ENCODE measurements at regions not wholly inside any gene's neighbourhood (a gene's known extent, or its start where the extent isn't known, plus 50 kb on each side); places are given as distances from the start of the nearest gene placed in this dataset.

DNA sequence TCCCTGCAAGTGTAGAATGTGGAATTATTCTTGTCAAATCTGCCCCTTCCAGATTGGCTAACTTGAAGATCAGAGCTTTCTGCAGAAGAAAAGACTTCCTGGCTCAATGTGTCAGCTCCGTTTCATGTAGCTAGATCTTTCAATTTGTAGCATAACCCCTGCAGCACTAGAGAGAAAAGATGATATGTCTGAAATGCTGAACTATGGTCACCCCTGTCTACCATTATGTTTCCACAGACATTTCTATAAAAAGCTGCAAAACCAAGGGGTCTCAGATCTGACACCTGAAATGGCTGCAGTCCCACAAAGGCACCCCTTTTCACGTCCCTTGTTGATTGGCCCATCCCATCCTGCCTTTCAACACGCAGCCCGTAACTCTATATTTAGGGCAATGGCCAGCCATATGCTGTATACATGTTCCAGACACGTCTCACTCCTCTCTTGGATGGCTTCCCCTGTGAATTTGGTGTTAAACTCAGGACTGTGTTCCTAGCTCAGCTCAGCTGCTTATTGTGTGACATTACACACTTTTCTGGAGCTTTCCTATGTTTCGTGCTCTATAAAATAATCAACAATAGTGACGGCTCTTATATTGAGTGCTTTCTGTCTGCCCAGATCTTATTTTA lies 648.6 kb upstream of the CELF2 start:
- Mint-ChIP-seq H3K27me3 (no peaks in the 10 kb centered on the region), H3K27ac (no peak overlapping the region), H3K36me3 (ENCODE audit: low read depth) (no peaks in the 10 kb centered on the region), H3K4me1 (ENCODE audit: low read depth) (no peaks in the 10 kb centered on the region), H3K4me3 (no peak overlapping the region), H3K9me3 (no peaks in the 10 kb centered on the region)
- ATAC-seq (no peak), DNase-seq (no peak)
- intact Hi-C loops (cut with micrococcal nuclease) = no loop called here
- POLR2A ChIA-PET = no interaction called here
- CTCF ChIA-PET = no interaction called here
- TF ChIP-seq, protein P1, sequence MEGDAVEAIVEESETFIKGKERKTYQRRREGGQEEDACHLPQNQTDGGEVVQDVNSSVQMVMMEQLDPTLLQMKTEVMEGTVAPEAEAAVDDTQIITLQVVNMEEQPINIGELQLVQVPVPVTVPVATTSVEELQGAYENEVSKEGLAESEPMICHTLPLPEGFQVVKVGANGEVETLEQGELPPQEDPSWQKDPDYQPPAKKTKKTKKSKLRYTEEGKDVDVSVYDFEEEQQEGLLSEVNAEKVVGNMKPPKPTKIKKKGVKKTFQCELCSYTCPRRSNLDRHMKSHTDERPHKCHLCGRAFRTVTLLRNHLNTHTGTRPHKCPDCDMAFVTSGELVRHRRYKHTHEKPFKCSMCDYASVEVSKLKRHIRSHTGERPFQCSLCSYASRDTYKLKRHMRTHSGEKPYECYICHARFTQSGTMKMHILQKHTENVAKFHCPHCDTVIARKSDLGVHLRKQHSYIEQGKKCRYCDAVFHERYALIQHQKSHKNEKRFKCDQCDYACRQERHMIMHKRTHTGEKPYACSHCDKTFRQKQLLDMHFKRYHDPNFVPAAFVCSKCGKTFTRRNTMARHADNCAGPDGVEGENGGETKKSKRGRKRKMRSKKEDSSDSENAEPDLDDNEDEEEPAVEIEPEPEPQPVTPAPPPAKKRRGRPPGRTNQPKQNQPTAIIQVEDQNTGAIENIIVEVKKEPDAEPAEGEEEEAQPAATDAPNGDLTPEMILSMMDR (IDR thresholded peaks at IDR 0.05) = no peak

DNA sequence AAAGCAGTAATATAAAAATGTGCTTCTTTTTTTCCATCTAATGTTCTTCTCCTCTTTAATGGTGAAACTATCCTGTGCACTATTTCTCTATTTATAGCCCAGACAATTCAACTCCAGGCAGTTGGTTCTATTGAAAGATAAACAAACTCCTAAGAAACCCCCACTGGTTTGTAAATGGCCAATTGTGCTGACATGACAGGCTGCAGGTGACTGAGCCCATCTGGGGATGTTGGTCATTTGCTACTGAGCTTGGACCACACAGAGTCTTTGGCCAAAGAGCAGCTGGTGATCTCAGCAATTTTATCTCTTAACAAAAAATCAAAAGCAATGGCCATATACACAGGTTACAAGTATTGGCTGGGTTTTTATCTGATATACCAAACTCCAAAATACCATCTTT lies 631.8 kb upstream of the CELF2 start:
- intact Hi-C loops (cut with micrococcal nuclease) = no loop called here
- Mint-ChIP-seq H3K36me3 (ENCODE audit: low read depth) (no peaks in the 10 kb centered on the region), H3K4me1 (ENCODE audit: low read depth) (no peaks in the 10 kb centered on the region), H3K27ac (no peak overlapping the region), H3K27me3 (no peaks in the 10 kb centered on the region), H3K4me3 (no peak overlapping the region), H3K9me3 (peaks cover 2% of the 10 kb centered on the region)
- TF ChIP-seq, protein P1 (IDR thresholded peaks at IDR 0.05) = no peak
- ATAC-seq = no peak
- DNase-seq = no peak
- ChIA-PET POLR2A (no interaction called here), CTCF (no interaction called here)

DNA sequence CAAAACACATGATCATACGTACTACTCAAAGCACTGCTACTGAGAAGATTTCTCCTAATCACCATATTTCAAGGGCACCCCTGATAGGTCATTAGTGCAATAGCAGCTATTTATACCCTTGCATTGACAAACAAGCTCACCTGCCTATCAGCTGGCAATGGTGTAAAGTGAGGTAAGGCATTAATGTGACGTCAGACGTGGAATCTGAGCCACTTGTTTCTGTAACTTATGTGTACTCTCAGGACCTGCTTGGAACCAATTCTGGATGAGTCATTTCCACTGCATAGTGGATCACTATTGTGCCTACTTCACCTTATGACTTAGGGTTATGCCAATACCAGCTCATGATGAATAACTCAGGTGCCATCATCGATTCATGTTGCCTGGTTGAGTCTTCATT lies 628.5 kb upstream of the CELF2 start:
- no peak overlapping the region for H3K4me3 Mint-ChIP-seq
- H3K9me3 Mint-ChIP-seq = peaks cover 2% of the 10 kb centered on the region
- intact Hi-C loops (cut with micrococcal nuclease) = no loop called here
- H3K27ac Mint-ChIP-seq = no peak overlapping the region
- H3K27me3 Mint-ChIP-seq = no peaks in the 10 kb centered on the region
- H3K4me1 Mint-ChIP-seq (ENCODE audit: low read depth) = no peaks in the 10 kb centered on the region
- TF ChIP-seq, protein P1 (IDR thresholded peaks at IDR 0.05) = no peak
- ATAC-seq (no peak), DNase-seq (no peak)
- H3K36me3 Mint-ChIP-seq (ENCODE audit: low read depth) = no peaks in the 10 kb centered on the region
- ChIA-PET CTCF (no interaction called here), POLR2A (no interaction called here)

DNA sequence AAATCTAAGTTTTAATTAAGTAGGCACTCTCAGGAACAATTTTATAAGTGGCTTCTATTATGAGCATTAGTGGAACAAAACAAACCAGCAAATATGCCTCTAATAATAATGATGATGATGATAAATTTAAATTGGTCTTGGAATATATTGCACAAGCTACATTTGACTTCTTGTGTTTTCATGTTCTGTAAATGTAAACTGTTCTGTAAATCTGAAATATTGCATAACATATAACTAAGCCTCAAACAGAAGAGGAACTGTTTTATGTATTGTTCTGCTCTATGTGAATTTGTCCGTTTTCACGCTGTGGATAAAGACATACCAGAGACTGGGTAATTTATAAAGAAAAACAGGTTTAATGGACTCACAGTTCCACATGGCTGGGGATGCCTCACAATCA lies 625.2 kb upstream of the CELF2 start:
- ChIA-PET POLR2A (no interaction called here), CTCF (no interaction called here)
- no peak overlapping the region for H3K27ac Mint-ChIP-seq
- DNase-seq (no peak), ATAC-seq (no peak)
- H3K27me3 Mint-ChIP-seq = no peaks in the 10 kb centered on the region
- H3K4me1 Mint-ChIP-seq (ENCODE audit: low read depth) = no peaks in the 10 kb centered on the region
- no peaks in the 10 kb centered on the region for H3K36me3 Mint-ChIP-seq (ENCODE audit: low read depth)
- no peaks in the 10 kb centered on the region for H3K9me3 Mint-ChIP-seq
- intact Hi-C loops (cut with micrococcal nuclease) = no loop called here
- no peak overlapping the region for H3K4me3 Mint-ChIP-seq
- TF ChIP-seq, protein P1 (IDR thresholded peaks at IDR 0.05) = no peak

DNA sequence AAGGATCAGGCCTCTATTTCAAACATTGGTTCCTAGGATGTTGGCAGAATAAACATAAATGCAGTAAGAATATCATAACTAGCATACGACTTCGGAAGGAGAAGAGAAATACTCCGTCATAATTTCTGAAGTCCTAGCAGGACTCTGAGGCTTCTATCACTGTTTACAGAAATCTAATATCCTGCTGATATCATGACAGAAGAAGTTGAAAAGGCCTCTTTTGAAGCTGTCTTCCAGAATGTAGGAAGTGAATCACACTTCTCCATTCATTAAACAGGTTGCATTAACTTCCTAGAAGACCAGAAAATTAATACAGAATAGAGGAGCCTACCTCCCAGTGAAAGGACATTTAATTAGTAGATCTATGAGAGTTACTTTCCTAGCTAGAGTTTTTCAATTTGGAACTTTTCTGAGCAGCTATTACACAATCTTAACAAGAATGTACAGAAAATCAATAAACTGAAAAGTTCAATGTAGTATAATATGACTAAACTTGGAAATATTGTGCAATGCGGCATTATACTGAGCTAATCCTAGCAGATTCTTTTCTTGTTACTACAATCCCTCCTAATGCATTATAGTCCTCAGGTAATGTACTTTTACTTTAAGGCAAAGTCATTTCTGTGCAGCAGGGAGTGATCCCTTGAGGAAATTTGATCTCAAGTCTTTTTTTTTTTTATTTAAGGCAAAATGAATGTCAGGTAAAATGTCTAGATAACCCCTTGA lies 622.6 kb upstream of the CELF2 start:
- DNase-seq (no peak), ATAC-seq (no peak)
- H3K27ac Mint-ChIP-seq = no peak overlapping the region
- H3K4me3 Mint-ChIP-seq = no peak overlapping the region
- intact Hi-C loops (cut with micrococcal nuclease) = no loop called here
- H3K27me3 Mint-ChIP-seq = no peaks in the 10 kb centered on the region
- ChIA-PET CTCF (no interaction called here), POLR2A (no interaction called here)
- TF ChIP-seq, protein P1 (IDR thresholded peaks at IDR 0.05) = no peak
- no peaks in the 10 kb centered on the region for H3K9me3 Mint-ChIP-seq
- no peaks in the 10 kb centered on the region for H3K4me1 Mint-ChIP-seq (ENCODE audit: low read depth)
- no peaks in the 10 kb centered on the region for H3K36me3 Mint-ChIP-seq (ENCODE audit: low read depth)

Measured in activated CD8-positive, alpha-beta T cell treated with anti-CD3 and anti-CD28 coated beads for 36 hours (primary cell).